ENCODE measurements at regions not wholly inside any gene's neighbourhood (a gene's known extent, or its start where the extent isn't known, plus 50 kb on each side); places are given as distances from the start of the nearest gene placed in this dataset.

GRCh38 chr12:111190741-111191526 lies 178.0 kb downstream of the PHETA1 start:
- TF ChIP-seq CTCF (IDR thresholded peaks at IDR 0.05) (no peak), EP300 (IDR thresholded peaks at IDR 0.05) (no peak)
